CD14-positive monocyte (primary cell): ENCODE measurements at regions not wholly inside any gene's neighbourhood (a gene's known extent, or its start where the extent isn't known, plus 50 kb on each side); places are given as distances from the start of the nearest gene placed in this dataset.

ENCODE experiments used
- DNase-seq, 3 donors: peaks; one replicate each; pipeline ENCODE4 v3.0.0-alpha.2; 2011 to 2022
- H2AFZ ChIP-seq: 2 replicates; pipeline ENCODE4 v1.6.0; 2012; ENCODE audit warnings: mild to moderate bottlenecking, low read depth, low read length, inconsistent platforms; ENCODE audit not compliant: insufficient read depth, poor library complexity, severe bottlenecking
- H3K27ac ChIP-seq, 2 donors: 1 replicate in 1 of 2; 2 replicates in 1 of 2; pipeline ENCODE4 v1.5.1; 2012 to 2013; ENCODE audit warnings: low read length in 2 of 2, control low read depth in 1 of 2, inconsistent platforms in 1 of 2, low read depth in 1 of 2, mild to moderate bottlenecking in 1 of 2
- H3K27me3 ChIP-seq, 2 donors: one replicate each; pipeline versions ENCODE4 v1.6.0 to v1.6.1; 2011 to 2013; ENCODE audit warnings: low read length in 2 of 2; ENCODE audit not compliant: control insufficient read depth in 2 of 2, insufficient read depth in 2 of 2
- H3K36me3 ChIP-seq, 2 donors: replicated peaks in 1 of 2; 1 replicate in 1 of 2; 2 replicates in 1 of 2; pipeline versions ENCODE4 v1.5.1 to v1.6.1; 2012 to 2013; ENCODE audit warnings: low read length in 2 of 2, control low read depth in 1 of 2, inconsistent platforms in 1 of 2, mild to moderate bottlenecking in 1 of 2; ENCODE audit not compliant: insufficient read depth in 2 of 2, control insufficient read depth in 1 of 2
- H3K4me1 ChIP-seq, 2 donors: 1 replicate in 1 of 2; 2 replicates in 1 of 2; pipeline versions ENCODE4 v1.5.1 to v1.6.1; 2012 to 2013; ENCODE audit warnings: low read length in 2 of 2, control low read depth in 1 of 2, inconsistent platforms in 1 of 2, mild to moderate bottlenecking in 1 of 2, moderate library complexity in 1 of 2; ENCODE audit not compliant: insufficient read depth in 2 of 2, control insufficient read depth in 1 of 2
- H3K4me2 ChIP-seq: replicated peaks from 2 replicates; pipeline ENCODE3; 2012; ENCODE audit warnings: low read length, moderate library complexity, mild to moderate bottlenecking; ENCODE audit not compliant: poor library complexity, severe bottlenecking; ENCODE audit errors: extremely low read depth
- H3K4me3 ChIP-seq, 3 experiments: fragments of 200-600 bp in 1 of 3; sonication (generic) in 1 of 3; replicated peaks in 1 of 3; 1 replicate in 2 of 3; 2 replicates in 1 of 3; pipeline ENCODE4 v1.5.1; 2011 to 2013; ENCODE audit warnings: low read length in 3 of 3, mild to moderate bottlenecking in 3 of 3, control low read depth in 2 of 3, low read depth in 2 of 3, inconsistent platforms in 1 of 3, moderate library complexity in 1 of 3
- H3K79me2 ChIP-seq: 2 replicates; pipeline ENCODE4 v1.6.0; 2012; ENCODE audit warnings: mild to moderate bottlenecking, control low read depth, inconsistent platforms, low read length, moderate library complexity; ENCODE audit not compliant: insufficient read depth
- H3K9ac ChIP-seq: 2 replicates; pipeline ENCODE4 v1.6.0; 2017; ENCODE audit warnings: low read length, mild to moderate bottlenecking; ENCODE audit not compliant: insufficient read depth, poor library complexity, severe bottlenecking
- H3K9me3 ChIP-seq, 2 donors: replicated peaks in 1 of 2; 1 replicate in 1 of 2; 2 replicates in 1 of 2; pipeline versions ENCODE4 v1.5.1 to v1.6.1; 2012 to 2013; ENCODE audit warnings: low read length in 2 of 2, control low read depth in 1 of 2; ENCODE audit not compliant: control insufficient read depth in 1 of 2, insufficient read depth in 1 of 2
- H4K20me1 ChIP-seq: 2 replicates; pipeline ENCODE4 v1.6.0; 2012; ENCODE audit warnings: mild to moderate bottlenecking, low read length, control low read depth, moderate library complexity; ENCODE audit not compliant: insufficient read depth
- H3K27ac Mint-ChIP-seq, 7 donors: one replicate each; pipeline ENCODE4 v1.8.0; 2020; ENCODE audit warnings: mild to moderate bottlenecking in 7 of 7, mixed read lengths in 7 of 7, moderate library complexity in 6 of 7, inconsistent platforms in 2 of 7
- H3K27me3 Mint-ChIP-seq, 3 donors: one replicate each; pipeline ENCODE4 v1.8.0; 2021 to 2022; ENCODE audit warnings: low read depth in 3 of 3, mild to moderate bottlenecking in 3 of 3, mixed read lengths in 3 of 3, moderate library complexity in 3 of 3, inconsistent platforms in 1 of 3
- H3K36me3 Mint-ChIP-seq, 2 donors: one replicate each; pipeline ENCODE4 v1.8.0; 2020; ENCODE audit warnings: mixed read lengths in 2 of 2, inconsistent platforms in 1 of 2, mild to moderate bottlenecking in 1 of 2
- H3K4me1 Mint-ChIP-seq: one replicate; pipeline ENCODE4 v1.8.0; 2020; ENCODE audit warnings: mild to moderate bottlenecking, mixed read lengths
- H3K4me3 Mint-ChIP-seq, 2 donors: one replicate each; pipeline ENCODE4 v1.8.0; 2020; ENCODE audit warnings: mild to moderate bottlenecking in 2 of 2, mixed read lengths in 2 of 2, moderate library complexity in 1 of 2
- H3K9me3 Mint-ChIP-seq, 7 donors: one replicate each; pipeline ENCODE4 v1.8.0; 2020 to 2022; ENCODE audit warnings: mixed read lengths in 7 of 7, mild to moderate bottlenecking in 6 of 7, moderate library complexity in 6 of 7, inconsistent platforms in 2 of 7
- WGBS: methylation state at CpG from one replicate; pipeline ENCODE4 v1.1.5; 2013; ENCODE audit warnings: missing lambda C conversion rate; ENCODE audit not compliant: insufficient coverage; 5-methylcytosine and 5-hydroxymethylcytosine counted together
- intact Hi-C, 2 donors: fragments of 100-400 bp; cut with micrococcal nuclease; formaldehyde crosslinking; loops; one replicate each; pipeline versions ENCODE4 v1.15.0 to v1.15.1; 2023
- TF ChIP-seq, protein P1 (sequence below): fragments of 200-600 bp; IDR thresholded peaks from one replicate; pipeline ENCODE4 v1.8.0; 2022; ENCODE audit warnings: antibody characterized with exemption, mild to moderate bottlenecking

DNA sequence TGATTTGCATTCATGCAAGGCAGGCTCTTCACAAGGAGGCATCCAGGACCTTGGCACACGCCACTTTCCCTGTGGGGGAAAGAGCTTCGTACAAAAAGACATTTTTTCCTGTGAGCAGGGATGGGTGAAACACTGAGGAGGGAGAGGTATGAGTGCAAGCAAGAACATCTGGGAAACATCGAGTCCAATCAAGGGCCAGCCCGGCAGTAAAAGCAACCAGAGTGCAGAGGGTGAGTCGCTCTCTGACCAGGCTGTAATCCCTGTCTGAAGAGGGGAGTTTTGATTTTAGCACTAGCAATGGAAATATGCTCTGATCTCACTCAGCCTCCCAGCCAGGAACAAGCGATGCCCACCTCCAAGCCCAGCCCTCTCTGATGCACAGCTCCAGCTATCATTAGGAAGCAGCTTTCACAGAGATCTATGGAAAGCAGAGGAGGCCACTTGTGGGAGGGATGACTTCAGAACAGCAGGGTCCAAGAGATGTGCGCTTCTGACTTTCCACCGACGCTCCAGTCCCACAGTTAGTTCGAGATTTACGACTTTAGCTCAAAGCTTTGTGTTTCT lies 211.0 kb upstream of the ADAMTS16 start:
- Mint-ChIP-seq H3K9me3 (peaks cover 0 to 1% (median 0%) of the 10 kb centered on the region in 7 donors), H3K36me3 (no peaks in the 10 kb centered on the region), H3K27me3 (no peaks in the 10 kb centered on the region), H3K4me3 (no peak overlapping the region), H3K4me1 (no peaks in the 10 kb centered on the region), H3K27ac (no peak overlapping the region)
- TF ChIP-seq, protein P1, sequence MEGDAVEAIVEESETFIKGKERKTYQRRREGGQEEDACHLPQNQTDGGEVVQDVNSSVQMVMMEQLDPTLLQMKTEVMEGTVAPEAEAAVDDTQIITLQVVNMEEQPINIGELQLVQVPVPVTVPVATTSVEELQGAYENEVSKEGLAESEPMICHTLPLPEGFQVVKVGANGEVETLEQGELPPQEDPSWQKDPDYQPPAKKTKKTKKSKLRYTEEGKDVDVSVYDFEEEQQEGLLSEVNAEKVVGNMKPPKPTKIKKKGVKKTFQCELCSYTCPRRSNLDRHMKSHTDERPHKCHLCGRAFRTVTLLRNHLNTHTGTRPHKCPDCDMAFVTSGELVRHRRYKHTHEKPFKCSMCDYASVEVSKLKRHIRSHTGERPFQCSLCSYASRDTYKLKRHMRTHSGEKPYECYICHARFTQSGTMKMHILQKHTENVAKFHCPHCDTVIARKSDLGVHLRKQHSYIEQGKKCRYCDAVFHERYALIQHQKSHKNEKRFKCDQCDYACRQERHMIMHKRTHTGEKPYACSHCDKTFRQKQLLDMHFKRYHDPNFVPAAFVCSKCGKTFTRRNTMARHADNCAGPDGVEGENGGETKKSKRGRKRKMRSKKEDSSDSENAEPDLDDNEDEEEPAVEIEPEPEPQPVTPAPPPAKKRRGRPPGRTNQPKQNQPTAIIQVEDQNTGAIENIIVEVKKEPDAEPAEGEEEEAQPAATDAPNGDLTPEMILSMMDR, result no peak
- WGBS, result 83% methylated on average over 6 of the region's 11 CpGs
- H3K4me2 ChIP-seq, result no peak overlapping the region
- H3K4me3 ChIP-seq, result no peak overlapping the region
- H3K9ac ChIP-seq, result no peak overlapping the region
- no peak overlapping the region for H3K27ac ChIP-seq
- no peak for DNase-seq
- no peaks in the 10 kb centered on the region for H3K9me3 ChIP-seq
- intact Hi-C loops, result no loop called here
- H3K4me1 ChIP-seq, result no peaks in the 10 kb centered on the region
- H3K36me3 ChIP-seq, result no peaks in the 10 kb centered on the region
- no peaks in the 10 kb centered on the region for H3K27me3 ChIP-seq
- no peaks in the 10 kb centered on the region for H4K20me1 ChIP-seq
- H2AFZ ChIP-seq, result no peak overlapping the region
- no peaks in the 10 kb centered on the region for H3K79me2 ChIP-seq

DNA sequence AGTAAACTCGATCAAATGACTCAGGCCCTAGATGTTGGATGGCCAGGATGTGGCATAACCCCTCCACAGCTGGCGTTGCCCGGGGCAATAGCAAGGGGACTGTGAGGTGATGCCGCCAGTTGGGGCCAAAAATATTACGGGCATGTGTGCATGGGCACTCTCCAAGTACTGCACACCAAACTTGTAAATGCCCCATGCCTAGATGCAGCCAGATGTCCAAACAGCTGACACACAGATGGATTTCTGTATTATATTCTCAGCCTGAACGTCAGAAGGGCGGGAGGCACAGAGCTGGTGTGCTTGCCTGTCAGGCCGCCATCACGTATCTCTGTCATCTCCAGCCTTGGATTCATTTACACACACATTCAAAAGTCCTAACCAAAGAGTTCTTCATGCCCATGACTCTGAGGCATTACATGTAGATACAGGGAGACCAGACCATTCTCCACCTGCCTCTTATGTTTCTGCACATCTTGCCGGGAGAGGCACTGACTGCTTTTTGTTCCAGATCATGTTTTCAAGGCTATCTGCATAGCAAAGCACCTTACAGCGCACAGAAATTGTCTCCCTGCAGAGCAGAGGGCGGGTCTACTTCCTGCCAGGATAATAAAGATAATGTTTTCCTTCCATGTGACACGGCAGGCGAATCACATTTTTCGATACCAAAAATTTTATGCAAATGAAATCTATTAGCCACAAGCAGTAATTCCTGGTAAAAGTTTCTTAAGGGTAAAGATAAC lies 200.9 kb upstream of the ADAMTS16 start:
- Mint-ChIP-seq H3K27me3 (peaks cover 0 to 5% (median 2%) of the 10 kb centered on the region in 3 donors), H3K27ac (no peak overlapping the region), H3K4me3 (no peak overlapping the region), H3K4me1 (no peaks in the 10 kb centered on the region), H3K9me3 (no peaks in the 10 kb centered on the region), H3K36me3 (no peaks in the 10 kb centered on the region)
- Histone ChIP-seq H3K4me3 (no peak overlapping the region), H3K27ac (no peak overlapping the region), H3K36me3 (no peaks in the 10 kb centered on the region), H3K27me3 (no peaks in the 10 kb centered on the region), H2AFZ (no peak overlapping the region), H3K79me2 (no peaks in the 10 kb centered on the region), H4K20me1 (no peaks in the 10 kb centered on the region), H3K4me1 (no peaks in the 10 kb centered on the region), H3K4me2 (no peak overlapping the region), H3K9me3 (no peaks in the 10 kb centered on the region), H3K9ac (no peak overlapping the region)
- DNase-seq, result no peak
- TF ChIP-seq, protein P1, result no peak
- intact Hi-C loops, result no loop called here
- 86% methylated on average over 5 of the region's 15 CpGs for WGBS
